Psoas muscle (tissue), 7 donors: ENCODE measurements at regions not wholly inside any gene's neighbourhood (a gene's known extent, or its start where the extent isn't known, plus 50 kb on each side); places are given as distances from the start of the nearest gene placed in this dataset.

ENCODE experiments used
- ATAC-seq, 4 donors: fragments of 200-7000 bp; cut with Tn5 transposase; one replicate each; pipeline ENCODE4 v1.9.1; 2020; ENCODE audit warnings: moderate library complexity in 3 of 4, mild to moderate bottlenecking in 2 of 4
- DNase-seq, 2 donors: peaks; one replicate each; pipeline ENCODE4 v3.0.0-alpha.2; 2020
- H3K27ac ChIP-seq: fragments of 200-600 bp; one replicate; pipeline ENCODE4 v1.8.0; 2022
- H3K27me3 ChIP-seq, 3 donors: fragments of 200-600 bp in 1 of 3; one replicate each; pipeline versions ENCODE4 v1.6.1 to v1.8.0; 2013 to 2022; ENCODE audit warnings: low read length in 2 of 3, mild to moderate bottlenecking in 2 of 3, moderate library complexity in 1 of 3; ENCODE audit not compliant: insufficient read depth in 3 of 3
- H3K36me3 ChIP-seq, 2 donors: fragments of 200-600 bp in 1 of 2; one replicate each; pipeline versions ENCODE4 v1.6.1 to v1.8.0; 2013 to 2022; ENCODE audit warnings: low read depth in 1 of 2, mild to moderate bottlenecking in 1 of 2, moderate library complexity in 1 of 2; ENCODE audit not compliant: insufficient read depth in 1 of 2
- H3K4me1 ChIP-seq: fragments of 200-600 bp; one replicate; pipeline ENCODE4 v1.8.0; 2022
- H3K4me3 ChIP-seq: fragments of 200-600 bp; one replicate; pipeline ENCODE4 v1.8.0; 2022; ENCODE audit warnings: mild to moderate bottlenecking
- H3K9me3 ChIP-seq: fragments of 200-600 bp; one replicate; pipeline ENCODE4 v1.8.0; 2022
- WGBS, 3 donors: extraction: QIAGEN DNeasy Blood & Tissue Kit; methylation state at CpG; one replicate each; pipeline versions ENCODE4 v1.1.6 to v1.1.7; 2013; 5-methylcytosine and 5-hydroxymethylcytosine counted together
- intact Hi-C, 2 donors: fragments of 100-400 bp; cut with DNase I; formaldehyde crosslinking; loops; one replicate each; pipeline versions ENCODE4 v1.11.0 to v1.14.2; 2022
- TF ChIP-seq, protein P1 (sequence below): fragments of 200-600 bp; IDR thresholded peaks from one replicate; pipeline ENCODE4 v1.8.0; 2022; ENCODE audit warnings: antibody characterized with exemption
- donor health status: healthy with polysubstance abuse.
- donor health status: DM: no; HTN: no; CAD: no; lungs with moderate emphysema.
- donor health status: Bipolar disorder and iron deficiency.
- donor health status: healthy.
- donor health status: DM: yes; HTN: yes; CAD: no.
- donor health status: DM: no; HTN: no; CAD: no.
- donor health status: DM: yes; HTN: yes; CAD: no.

DNA sequence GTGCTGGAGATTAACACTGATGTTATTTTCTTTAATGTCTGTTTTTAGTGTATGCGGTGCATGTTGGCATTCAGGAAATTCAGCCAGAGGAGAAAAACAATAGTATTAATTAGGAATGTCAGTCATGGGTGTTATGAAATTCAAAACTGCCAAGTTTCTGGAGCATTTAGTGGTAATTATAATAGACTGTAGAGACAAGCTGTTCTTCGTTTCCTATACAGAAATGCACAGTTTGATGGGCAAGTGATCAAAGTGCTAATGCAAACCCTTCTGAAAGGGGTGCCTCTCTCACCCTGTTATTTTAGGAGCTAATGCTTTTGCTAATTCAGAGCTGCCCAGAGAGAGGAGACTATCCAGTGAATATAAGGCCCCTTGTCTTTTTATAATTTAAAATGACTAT is 573.8 kb upstream of the EEF2KMT start:
- no peak for DNase-seq
- no peak for ATAC-seq
- Histone ChIP-seq H3K4me3 (no peak overlapping the region), H3K9me3 (no peaks in the 10 kb centered on the region), H3K36me3 (no peaks in the 10 kb centered on the region), H3K27me3 (no peaks in the 10 kb centered on the region), H3K4me1 (no peaks in the 10 kb centered on the region), H3K27ac (no peak overlapping the region)
- intact Hi-C loops: no loop called here
- 37 to 43% (median 41%) methylated on average over 2 of the region's 2 CpGs for WGBS, 3 donors
- TF ChIP-seq, protein P1, sequence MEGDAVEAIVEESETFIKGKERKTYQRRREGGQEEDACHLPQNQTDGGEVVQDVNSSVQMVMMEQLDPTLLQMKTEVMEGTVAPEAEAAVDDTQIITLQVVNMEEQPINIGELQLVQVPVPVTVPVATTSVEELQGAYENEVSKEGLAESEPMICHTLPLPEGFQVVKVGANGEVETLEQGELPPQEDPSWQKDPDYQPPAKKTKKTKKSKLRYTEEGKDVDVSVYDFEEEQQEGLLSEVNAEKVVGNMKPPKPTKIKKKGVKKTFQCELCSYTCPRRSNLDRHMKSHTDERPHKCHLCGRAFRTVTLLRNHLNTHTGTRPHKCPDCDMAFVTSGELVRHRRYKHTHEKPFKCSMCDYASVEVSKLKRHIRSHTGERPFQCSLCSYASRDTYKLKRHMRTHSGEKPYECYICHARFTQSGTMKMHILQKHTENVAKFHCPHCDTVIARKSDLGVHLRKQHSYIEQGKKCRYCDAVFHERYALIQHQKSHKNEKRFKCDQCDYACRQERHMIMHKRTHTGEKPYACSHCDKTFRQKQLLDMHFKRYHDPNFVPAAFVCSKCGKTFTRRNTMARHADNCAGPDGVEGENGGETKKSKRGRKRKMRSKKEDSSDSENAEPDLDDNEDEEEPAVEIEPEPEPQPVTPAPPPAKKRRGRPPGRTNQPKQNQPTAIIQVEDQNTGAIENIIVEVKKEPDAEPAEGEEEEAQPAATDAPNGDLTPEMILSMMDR: no peak

DNA sequence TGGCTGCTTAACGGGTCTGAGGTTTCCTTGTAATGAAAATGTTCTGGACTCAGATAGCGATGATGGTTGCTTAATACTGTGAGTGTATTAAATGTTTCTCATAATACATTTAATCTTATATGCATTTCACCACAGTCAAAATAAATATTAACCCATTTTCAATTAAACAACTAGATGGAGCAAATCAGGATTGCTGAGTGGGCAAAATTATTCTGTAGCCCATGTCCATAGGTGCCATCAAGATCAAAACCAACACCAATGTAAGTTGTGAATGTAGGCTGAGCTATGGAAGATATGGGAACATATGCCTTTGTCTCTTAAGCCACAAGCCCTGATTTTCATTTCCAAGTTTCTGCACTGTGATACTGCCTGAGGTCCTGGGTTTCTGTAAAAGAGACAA is 572.6 kb upstream of the EEF2KMT start:
- Histone ChIP-seq H3K36me3 (no peaks in the 10 kb centered on the region), H3K4me3 (no peak overlapping the region), H3K27ac (no peak overlapping the region), H3K27me3 (no peaks in the 10 kb centered on the region), H3K9me3 (no peaks in the 10 kb centered on the region), H3K4me1 (no peaks in the 10 kb centered on the region)
- 58 to 77% (median 74%) methylated on average over 2 of the region's 2 CpGs for WGBS, 3 donors
- ATAC-seq (no peak), DNase-seq (no peak)
- intact Hi-C loops: no loop called here
- TF ChIP-seq, protein P1: no peak

DNA sequence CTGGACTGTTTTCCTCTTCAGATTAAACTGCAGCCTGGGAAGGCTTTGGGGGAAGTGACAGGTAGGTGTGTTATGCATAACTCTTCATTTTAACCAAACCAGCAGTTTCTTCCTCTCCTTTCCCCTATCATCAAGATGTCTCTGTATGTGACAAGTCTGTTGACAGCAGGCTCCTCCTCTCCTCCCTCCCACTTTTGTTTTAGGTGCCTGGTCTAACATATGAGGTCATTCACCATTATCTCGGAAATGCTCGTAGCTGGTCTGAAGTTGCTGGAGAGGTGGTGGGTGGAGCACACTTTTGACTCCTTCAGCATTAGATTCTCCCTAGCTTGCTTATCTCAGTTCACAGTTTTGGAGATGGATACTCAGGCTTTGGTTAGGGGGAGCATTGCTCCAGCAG is 571.0 kb upstream of the EEF2KMT start:
- H3K9me3 ChIP-seq: no peaks in the 10 kb centered on the region
- H3K4me1 ChIP-seq: no peaks in the 10 kb centered on the region
- no peak for ATAC-seq
- H3K4me3 ChIP-seq: no peak overlapping the region
- TF ChIP-seq, protein P1: no peak
- WGBS, 3 donors: 34 to 48% (median 34%) methylated on average over 2 of the region's 2 CpGs
- no peaks in the 10 kb centered on the region for H3K27me3 ChIP-seq
- no peak for DNase-seq
- no peak overlapping the region for H3K27ac ChIP-seq
- H3K36me3 ChIP-seq: no peaks in the 10 kb centered on the region
- intact Hi-C loops: loop anchor here in 1 of 2 donors (5.0 kb wide), 1 partner anchor 51 kb away; no protein-coding TSS in a partner anchor

DNA sequence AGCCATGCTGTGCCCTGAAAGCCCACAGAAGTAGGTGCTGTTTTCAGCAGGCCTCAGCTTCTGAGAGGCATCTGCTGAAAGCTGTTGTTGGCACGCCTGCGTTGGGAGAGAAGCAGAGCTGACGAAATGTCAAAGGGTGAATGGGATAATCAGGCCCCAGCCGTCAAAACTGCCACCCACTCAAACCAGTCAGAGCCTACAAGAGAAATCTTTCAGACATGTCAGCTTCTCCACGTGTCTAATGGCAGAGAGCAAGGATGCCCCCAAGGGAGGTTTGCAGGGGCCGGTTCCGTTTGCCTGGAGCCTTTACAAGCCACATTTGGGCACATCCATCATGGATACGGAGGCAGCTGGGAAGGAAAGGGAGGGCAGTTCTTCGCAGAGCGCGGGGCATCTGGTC is 568.2 kb upstream of the EEF2KMT start:
- Histone ChIP-seq H3K27ac (no peak overlapping the region), H3K4me3 (no peak overlapping the region), H3K36me3 (no peaks in the 10 kb centered on the region), H3K9me3 (no peaks in the 10 kb centered on the region), H3K4me1 (no peaks in the 10 kb centered on the region), H3K27me3 (no peaks in the 10 kb centered on the region)
- ATAC-seq: no peak
- no peak for DNase-seq
- intact Hi-C loops: loop anchor here in 1 of 2 donors (5.0 kb wide), 1 partner anchor 49 kb away; no protein-coding TSS in a partner anchor
- 22 to 33% (median 24%) methylated on average over 11 of the region's 11 CpGs for WGBS, 3 donors
- TF ChIP-seq, protein P1: no peak

DNA sequence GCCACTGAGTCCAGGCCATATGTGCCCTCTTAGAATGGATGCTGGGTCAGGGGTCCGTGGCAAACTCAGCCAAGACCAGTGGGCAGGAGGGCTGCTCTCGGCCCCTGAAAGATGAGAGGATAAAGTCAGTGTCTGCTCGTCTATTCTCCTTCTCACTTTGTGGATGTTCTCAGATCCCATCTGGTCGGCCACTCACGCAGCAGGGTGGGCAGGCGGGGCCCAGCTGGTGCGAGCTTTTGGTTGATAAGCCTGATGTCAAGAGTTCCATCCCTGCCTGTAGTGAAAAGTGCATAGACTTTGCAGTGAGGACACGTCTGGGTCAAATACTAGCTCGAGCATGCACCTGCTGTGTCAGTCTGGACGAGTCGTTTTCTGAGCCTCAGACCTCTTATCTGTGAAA is 556.2 kb upstream of the EEF2KMT start:
- Histone ChIP-seq H3K9me3 (no peaks in the 10 kb centered on the region), H3K36me3 (no peaks in the 10 kb centered on the region), H3K4me1 (no peaks in the 10 kb centered on the region), H3K27me3 (no peaks in the 10 kb centered on the region), H3K4me3 (no peak overlapping the region), H3K27ac (no peak overlapping the region)
- ATAC-seq (no peak), DNase-seq (no peak)
- TF ChIP-seq, protein P1: no peak
- intact Hi-C loops: no loop called here
- WGBS, 3 donors: 25 to 35% (median 29%) methylated on average over 11 of the region's 11 CpGs
